ENCODE measurements at regions not wholly inside any gene's neighbourhood (a gene's known extent, or its start where the extent isn't known, plus 50 kb on each side); places are given as distances from the start of the nearest gene placed in this dataset.

DNA sequence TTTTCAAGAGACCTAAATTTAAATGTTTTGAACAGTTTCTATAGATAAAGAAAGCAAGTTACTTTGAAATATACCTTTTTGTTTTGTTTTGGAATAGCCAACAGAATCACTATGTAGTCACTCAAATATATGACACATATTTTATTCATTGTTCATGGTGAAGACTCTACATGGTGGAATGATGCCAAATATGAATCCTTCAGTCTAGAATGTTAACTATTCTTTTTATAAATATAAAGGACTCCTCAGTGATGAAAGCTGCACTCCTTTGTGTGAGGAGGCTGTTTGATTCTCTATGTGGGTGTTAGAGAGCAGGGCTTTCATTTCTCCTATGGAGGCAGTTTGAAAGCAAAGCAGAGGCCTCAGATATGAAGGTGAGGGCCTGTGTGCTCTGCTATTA is 396.4 kb upstream of the LRRTM1 start:
- H3K4me1 ChIP-seq (ENCODE audit: control insufficient read depth, insufficient read depth, low read length): no peaks in the 10 kb centered on the region
- no peaks in the 10 kb centered on the region for H3K9me3 ChIP-seq (ENCODE audit: control insufficient read depth, insufficient read depth, low read depth, low read length)
- H3K36me3 ChIP-seq (ENCODE audit: control insufficient read depth, insufficient read depth, low read length): no peaks in the 10 kb centered on the region
- H3K27me3 ChIP-seq (ENCODE audit: control insufficient read depth, insufficient read depth, low read length): no peaks in the 10 kb centered on the region
- DNase-seq (ENCODE audit: low read depth, low spot score) (no peak), ATAC-seq (no peak)
- TF ChIP-seq SIN3A (IDR thresholded peaks at IDR 0.05; ENCODE audit: borderline replicate concordance, insufficient read depth, low read depth, low read length): no peak
- TF ChIP-seq CTCF (IDR thresholded peaks at IDR 0.05): no peak
- no peak for TF ChIP-seq REST (IDR thresholded peaks at IDR 0.05; ENCODE audit: insufficient read depth in 1 of 2, low read depth in 2 of 2, low read length in 1 of 2)
- TF ChIP-seq TCF7L2 (IDR thresholded peaks at IDR 0.05; ENCODE audit: low read depth, low read length): no peak
- no peak for TF ChIP-seq POLR2AphosphoS5 (IDR thresholded peaks at IDR 0.05; ENCODE audit: low read depth, low read length)
- ChIA-PET POLR2A (no interaction called here), CTCF (no interaction called here)
- H3K27ac ChIP-seq (ENCODE audit: low read length): no peak overlapping the region
- intact Hi-C loops (cut with micrococcal nuclease; ENCODE audit: unreplicated experiment): no loop called here
- no TSS peak for BruUV-seq (replicated peaks)
- no peak overlapping the region for H3K4me3 ChIP-seq (ENCODE audit: low read depth in 2 of 2, low read length in 2 of 2)
- in situ Hi-C loops (cut with HindIII; ENCODE audit: low pct_unique_long_range_greater_than_20kb, low sequenced_read_pairs): no loop called here

Data from Panc1 (cell line).